HG03097 (cell line): ENCODE measurements at regions not wholly inside any gene's neighbourhood (a gene's known extent, or its start where the extent isn't known, plus 50 kb on each side); places are given as distances from the start of the nearest gene placed in this dataset.

ENCODE experiments used
- ATAC-seq: cut with Tn5 transposase; IDR thresholded peaks from one replicate; pipeline ENCODE4 v1.9.1; 2021; ENCODE audit not compliant: unreplicated experiment, low FRiP score

- no peak for ATAC-seq
Measured at GRCh38 chr3:25257026-25257425, 171.0 kb upstream of the RARB start.

- ATAC-seq: no peak
Measured at GRCh38 chr3:25259871-25260270, 168.2 kb upstream of the RARB start.

- no peak for ATAC-seq
Measured at GRCh38 chr3:25262322-25262721, 165.7 kb upstream of the RARB start.

- no peak for ATAC-seq
Measured at GRCh38 chr3:25265284-25265683, 162.8 kb upstream of the RARB start.

GRCh38 chr3:25266677-25267076 is 161.4 kb upstream of the RARB start:
- no peak for ATAC-seq

GRCh38 chr3:25272090-25272489 is 156.0 kb upstream of the RARB start:
- ATAC-seq: no peak

GRCh38 chr3:25273582-25274171 is 154.4 kb upstream of the RARB start:
- no peak for ATAC-seq

GRCh38 chr3:25277503-25277902 is 150.6 kb upstream of the RARB start:
- no peak for ATAC-seq

- ATAC-seq: no peak
Measured at GRCh38 chr3:25281041-25281731, 146.9 kb upstream of the RARB start.

GRCh38 chr3:25281732-25282126 is 146.3 kb upstream of the RARB start:
- ATAC-seq: no peak

- ATAC-seq: no peak
Measured at GRCh38 chr3:25283613-25284012, 144.4 kb upstream of the RARB start.

GRCh38 chr3:25284249-25284648 is 143.8 kb upstream of the RARB start:
- no peak for ATAC-seq

GRCh38 chr3:25287291-25287884 is 140.7 kb upstream of the RARB start:
- ATAC-seq: no peak

GRCh38 chr3:25288413-25288812 is 139.7 kb upstream of the RARB start:
- no peak for ATAC-seq

- ATAC-seq: no peak
Measured at GRCh38 chr3:25289156-25289555, 138.9 kb upstream of the RARB start.

- no peak for ATAC-seq
Measured at GRCh38 chr3:25289663-25290062, 138.4 kb upstream of the RARB start.

- no peak for ATAC-seq
Measured at GRCh38 chr3:25291481-25291905, 136.6 kb upstream of the RARB start.

- ATAC-seq: no peak
Measured at GRCh38 chr3:25292036-25292435, 136.0 kb upstream of the RARB start.

- no peak for ATAC-seq
Measured at GRCh38 chr3:25292595-25292994, 135.5 kb upstream of the RARB start.

GRCh38 chr3:25293736-25294135 is 134.3 kb upstream of the RARB start:
- no peak for ATAC-seq

GRCh38 chr3:25294169-25294805 is 133.8 kb upstream of the RARB start:
- ATAC-seq: no peak
